GM19467 (cell line): ENCODE measurements at regions not wholly inside any gene's neighbourhood (a gene's known extent, or its start where the extent isn't known, plus 50 kb on each side); places are given as distances from the start of the nearest gene placed in this dataset.
"Not testable (repeated sequence)": the region's sequence is repeated elsewhere in the genome, so short reads cannot be mapped to it uniquely, and the experiment has no call there.

Experiments used
- ATAC-seq: cut with Tn5 transposase; IDR thresholded peaks from one replicate; pipeline ENCODE4 v1.9.1; 2021; ENCODE audit warnings: mild to moderate bottlenecking, moderate library complexity; ENCODE audit not compliant: unreplicated experiment

- ATAC-seq, result not testable (repeated sequence)
Measured at GRCh38 chr4:27813226-27813625, 952.6 kb downstream of the STIM2 start.

GRCh38 chr4:27813699-27814425 lies 953.2 kb downstream of the STIM2 start:
- not testable (repeated sequence) for ATAC-seq

GRCh38 chr4:27819246-27819645 lies 958.6 kb downstream of the STIM2 start:
- ATAC-seq, result no peak

- ATAC-seq, result no peak
Measured at GRCh38 chr4:27828843-27829242, 968.2 kb downstream of the STIM2 start.

- no peak for ATAC-seq
Measured at GRCh38 chr4:27830251-27830650, 969.6 kb downstream of the STIM2 start.

- no peak for ATAC-seq
Measured at GRCh38 chr4:27835851-27836250, 975.2 kb downstream of the STIM2 start.

GRCh38 chr4:27836523-27836922 lies 975.9 kb downstream of the STIM2 start:
- ATAC-seq, result no peak

GRCh38 chr4:27843776-27844175 lies 983.1 kb downstream of the STIM2 start:
- no peak for ATAC-seq

- ATAC-seq, result no peak
Measured at GRCh38 chr4:27844376-27844775, 983.7 kb downstream of the STIM2 start.

- no peak for ATAC-seq
Measured at GRCh38 chr4:27846951-27847350, 986.3 kb downstream of the STIM2 start.

GRCh38 chr4:27861381-27861787 lies 1000.7 kb downstream of the STIM2 start:
- ATAC-seq, result no peak

- ATAC-seq, result no peak
Measured at GRCh38 chr4:27861802-27862201, 1001.2 kb downstream of the STIM2 start.

GRCh38 chr4:27873596-27873995 lies 1013.0 kb downstream of the STIM2 start:
- no peak for ATAC-seq

- peak; percentile 70 for ATAC-seq
Measured at GRCh38 chr4:27881705-27882104, 1021.1 kb downstream of the STIM2 start.

GRCh38 chr4:27886120-27886519 lies 1025.5 kb downstream of the STIM2 start:
- no peak for ATAC-seq

GRCh38 chr4:27887646-27888045 lies 1027.0 kb downstream of the STIM2 start:
- ATAC-seq, result no peak

GRCh38 chr4:27888505-27888904 lies 1027.9 kb downstream of the STIM2 start:
- ATAC-seq, result no peak

GRCh38 chr4:27894951-27895350 lies 1034.3 kb downstream of the STIM2 start:
- no peak for ATAC-seq

- no peak for ATAC-seq
Measured at GRCh38 chr4:27908356-27908755, 1047.7 kb downstream of the STIM2 start.

GRCh38 chr4:27910227-27910626 lies 1049.6 kb downstream of the STIM2 start:
- no peak for ATAC-seq

GRCh38 chr4:27911047-27911446 lies 1050.4 kb downstream of the STIM2 start:
- ATAC-seq, result no peak

- no peak for ATAC-seq
Measured at GRCh38 chr4:27913738-27914137, 1053.1 kb downstream of the STIM2 start.

- ATAC-seq, result no peak
Measured at GRCh38 chr4:27915822-27916221, 1055.2 kb downstream of the STIM2 start.
